Left kidney (tissue), 1 donor: ENCODE measurements at regions not wholly inside any gene's neighbourhood (a gene's known extent, or its start where the extent isn't known, plus 50 kb on each side); places are given as distances from the start of the nearest gene placed in this dataset.

Experiments used
- DNase-seq: peaks from one replicate; pipeline ENCODE4 v3.0.0-alpha.2; 2013

DNA sequence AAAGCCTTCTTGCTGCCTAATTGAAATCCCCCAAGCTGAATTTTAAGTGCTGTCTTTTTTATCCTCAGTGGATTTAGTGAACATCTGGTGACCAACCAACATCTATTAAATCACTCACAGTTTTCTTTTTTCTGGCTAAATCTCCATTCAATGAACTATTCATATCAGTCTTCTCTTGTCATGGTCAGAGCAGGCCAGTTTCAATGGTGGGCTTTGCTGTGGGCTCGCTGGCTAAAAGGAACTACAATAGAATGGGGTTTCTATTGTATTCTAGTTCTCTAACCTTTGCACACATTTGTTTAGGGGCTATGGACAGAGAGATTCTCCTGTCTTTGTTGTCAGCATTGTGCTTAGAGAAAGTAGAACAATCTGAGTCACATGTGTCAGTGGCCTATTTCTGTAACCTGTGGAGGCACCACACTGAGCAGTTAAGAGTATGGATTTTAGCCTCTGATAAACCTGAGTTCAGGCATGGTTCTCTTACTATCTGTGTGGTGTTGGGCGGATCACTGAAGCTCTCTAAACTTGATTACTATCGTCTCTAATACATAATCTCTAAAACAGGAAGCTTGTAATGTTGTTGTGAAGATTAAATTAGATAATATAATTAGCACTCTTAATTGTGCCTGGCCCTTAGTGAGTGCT, 94.2 kb upstream of the CADM1 start:
- DNase-seq: no peak

DNA sequence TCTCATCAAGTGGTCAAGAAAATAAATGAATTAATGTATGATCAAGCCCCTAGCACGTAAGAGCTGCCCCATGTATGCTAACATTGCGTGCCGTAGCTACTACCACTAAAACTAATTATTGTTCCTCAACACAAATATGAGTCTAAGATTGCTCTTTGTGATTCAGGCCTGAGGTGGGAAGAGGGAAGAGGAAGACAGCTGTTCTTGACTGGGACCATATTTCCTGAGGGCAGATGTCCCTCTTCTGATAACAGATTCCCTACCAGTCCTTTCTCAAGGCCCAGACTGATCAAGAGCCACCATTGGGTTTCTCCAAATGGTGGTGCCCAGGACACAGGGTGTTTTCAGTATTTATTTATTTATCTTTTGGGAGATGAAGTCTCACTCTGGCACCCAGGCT, 87.2 kb upstream of the CADM1 start:
- DNase-seq: no peak

DNA sequence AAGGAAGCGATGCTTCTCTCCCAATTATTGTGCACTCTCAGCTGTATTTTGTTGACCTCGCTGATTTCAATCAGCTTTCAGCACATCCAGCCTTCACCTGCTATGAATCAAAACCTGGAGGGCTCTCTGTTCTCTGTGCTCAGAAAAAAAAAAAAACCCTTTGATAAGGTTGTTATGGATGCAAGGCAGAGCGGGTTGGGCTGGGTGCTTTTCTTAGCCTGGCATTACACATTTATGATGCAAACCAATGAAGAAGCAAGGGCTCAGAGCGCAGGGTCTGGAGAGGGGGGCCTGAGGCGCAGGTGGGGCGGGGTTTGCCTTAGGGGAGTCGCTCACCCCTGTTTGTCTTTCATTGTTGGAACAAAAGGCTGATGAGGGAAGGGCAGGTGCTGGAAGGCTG, 86.0 kb upstream of the CADM1 start:
- no peak for DNase-seq

DNA sequence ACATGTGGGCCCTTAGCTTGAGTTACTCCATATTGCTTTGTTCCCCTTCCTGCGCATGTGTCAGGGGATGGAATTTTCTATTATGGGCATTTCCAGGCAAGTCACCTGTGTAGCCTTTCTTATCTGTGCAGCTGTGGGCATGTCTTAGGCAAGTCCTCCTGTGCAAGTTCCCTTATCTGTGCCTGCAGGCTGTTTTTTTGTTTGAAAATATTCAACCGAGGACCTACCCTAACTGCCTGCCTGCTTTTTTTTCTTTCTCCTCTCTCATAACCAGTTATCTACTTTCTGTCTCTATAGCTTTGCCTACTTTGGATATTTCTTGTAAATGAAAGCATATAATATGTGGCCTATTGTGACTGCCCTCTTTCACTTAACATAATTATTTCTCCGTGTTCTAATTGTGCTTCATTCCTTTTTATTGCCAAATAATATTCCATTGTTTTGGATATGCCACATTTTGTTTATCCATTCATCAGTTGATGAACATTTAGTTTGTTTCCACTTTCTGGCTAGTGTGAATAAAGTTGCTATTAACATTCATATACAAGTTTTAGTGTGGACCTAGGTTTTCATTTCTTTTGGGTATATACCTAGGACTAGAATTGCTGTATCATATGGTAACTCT, 83.6 kb upstream of the CADM1 start:
- DNase-seq: no peak

DNA sequence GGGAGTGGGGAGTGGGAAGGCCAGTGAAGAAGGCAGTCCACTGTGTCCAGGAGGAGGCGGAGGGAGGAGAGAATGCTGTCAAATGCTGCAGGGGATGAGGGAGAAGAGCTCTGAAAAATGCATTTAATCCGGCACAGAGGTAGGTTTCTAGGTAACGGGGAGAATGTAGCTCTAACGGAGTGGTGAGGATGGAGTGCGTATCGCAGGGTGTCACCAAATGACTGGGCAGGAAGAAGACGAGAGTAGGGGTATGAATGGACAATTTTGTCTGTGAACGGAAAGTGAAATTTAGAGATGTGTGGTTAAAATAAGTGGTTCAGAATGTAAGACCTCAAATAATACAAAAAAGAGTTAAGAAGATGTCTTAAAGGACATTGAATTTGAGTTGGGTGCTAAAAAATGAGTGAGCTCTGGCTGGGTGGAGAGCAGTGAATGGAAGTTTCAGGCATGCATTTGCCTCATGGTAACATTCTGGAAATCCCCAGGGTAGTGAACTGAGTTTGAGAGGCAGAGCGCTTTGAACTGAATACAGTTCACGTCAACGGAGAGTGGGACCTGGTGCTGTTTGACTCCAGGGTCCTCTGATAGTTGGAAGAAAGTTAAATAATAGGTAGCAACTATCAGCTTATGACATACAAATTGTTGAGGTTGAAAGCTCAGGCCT, 81.3 kb upstream of the CADM1 start:
- DNase-seq: no peak

DNA sequence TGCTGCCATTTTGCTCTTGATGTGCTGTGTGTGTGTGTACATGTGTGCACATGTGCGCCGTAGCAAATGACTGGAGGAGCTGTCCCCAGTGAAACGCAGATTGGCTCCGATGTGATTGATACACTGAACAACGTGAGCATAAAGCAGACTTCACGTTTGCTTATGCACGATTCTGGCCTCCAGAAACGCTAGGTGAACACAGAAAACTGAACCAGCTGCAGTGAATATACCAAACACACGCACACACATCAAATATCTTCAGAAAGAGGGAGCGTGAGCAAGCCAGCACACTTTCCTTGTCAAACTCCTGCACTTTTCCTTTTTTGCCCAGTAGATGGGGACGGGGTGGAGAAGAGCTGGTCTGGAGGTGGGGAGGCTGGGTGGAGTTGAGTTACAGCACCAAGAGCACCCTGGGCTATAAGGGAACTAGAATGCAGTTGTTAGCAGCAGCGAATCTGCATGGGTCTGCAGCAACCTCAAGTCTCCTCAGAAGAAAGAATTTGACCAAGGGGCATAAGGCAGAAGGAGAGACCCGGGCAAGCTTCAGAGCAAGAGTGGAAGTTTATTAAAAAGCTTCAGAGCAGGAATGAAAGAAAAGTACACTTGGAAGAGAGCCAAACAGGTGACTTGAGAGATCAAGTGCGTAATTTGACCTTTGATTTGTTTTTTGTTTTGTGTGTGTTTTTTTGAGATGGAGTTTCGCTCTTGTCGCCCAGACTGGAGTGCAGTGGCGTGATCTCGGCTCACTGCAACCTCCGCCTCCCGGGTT, 77.8 kb upstream of the CADM1 start:
- no peak for DNase-seq

DNA sequence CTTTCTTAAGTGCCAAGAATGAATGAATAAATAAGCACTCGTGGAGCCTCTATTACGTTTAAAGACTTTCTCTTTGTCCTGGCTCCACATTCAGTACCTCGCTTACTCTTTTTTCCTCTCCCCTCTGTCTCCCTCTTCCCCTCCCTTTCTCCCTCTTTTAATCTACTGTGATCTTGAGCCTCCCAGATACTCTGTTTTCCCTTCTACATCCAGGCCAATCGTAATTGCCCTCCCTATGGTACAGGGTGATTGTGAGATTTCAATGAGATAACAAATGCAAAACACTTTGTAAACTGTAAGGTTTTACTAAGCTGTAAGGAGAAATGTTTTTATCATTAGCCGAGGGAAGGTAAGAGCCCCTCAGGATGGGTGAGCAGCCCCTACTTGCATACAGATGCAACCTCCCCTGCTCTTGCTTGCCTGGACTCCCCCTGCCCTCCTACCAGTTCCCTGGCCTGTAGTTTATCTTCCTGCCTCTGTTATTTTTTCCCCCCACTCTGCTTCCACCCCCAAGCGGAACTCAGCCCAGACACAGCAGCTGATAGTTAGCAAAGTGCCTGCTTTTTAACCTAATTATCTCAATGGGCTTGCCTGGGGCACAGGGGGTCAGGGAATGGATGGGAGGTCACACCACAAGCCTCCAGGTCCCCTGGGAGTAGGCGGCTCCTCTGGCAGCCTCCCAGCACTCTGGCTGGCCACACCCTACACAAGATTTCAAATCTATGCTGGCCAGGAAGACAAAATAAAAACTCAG, 76.9 kb upstream of the CADM1 start:
- DNase-seq: no peak

DNA sequence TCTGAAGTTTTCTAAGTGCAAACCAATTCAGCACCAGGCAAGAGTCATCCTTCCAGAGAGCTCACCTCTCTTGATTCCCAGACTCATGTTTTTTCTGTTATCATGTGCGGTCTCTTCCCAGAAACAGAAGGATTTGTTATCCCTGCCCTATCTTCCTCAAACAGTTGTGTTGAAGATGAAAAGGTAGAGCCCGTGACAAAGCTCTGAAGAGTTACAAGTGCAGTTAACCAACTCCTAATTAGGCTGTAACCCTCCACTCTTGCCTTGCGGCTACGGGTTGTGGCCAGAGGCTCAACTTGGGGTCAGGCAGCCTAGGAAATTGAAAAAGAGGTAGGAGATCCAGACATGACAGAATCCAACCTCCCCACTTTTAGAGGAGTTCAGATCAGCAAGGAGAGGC, 76.2 kb upstream of the CADM1 start:
- DNase-seq: no peak

DNA sequence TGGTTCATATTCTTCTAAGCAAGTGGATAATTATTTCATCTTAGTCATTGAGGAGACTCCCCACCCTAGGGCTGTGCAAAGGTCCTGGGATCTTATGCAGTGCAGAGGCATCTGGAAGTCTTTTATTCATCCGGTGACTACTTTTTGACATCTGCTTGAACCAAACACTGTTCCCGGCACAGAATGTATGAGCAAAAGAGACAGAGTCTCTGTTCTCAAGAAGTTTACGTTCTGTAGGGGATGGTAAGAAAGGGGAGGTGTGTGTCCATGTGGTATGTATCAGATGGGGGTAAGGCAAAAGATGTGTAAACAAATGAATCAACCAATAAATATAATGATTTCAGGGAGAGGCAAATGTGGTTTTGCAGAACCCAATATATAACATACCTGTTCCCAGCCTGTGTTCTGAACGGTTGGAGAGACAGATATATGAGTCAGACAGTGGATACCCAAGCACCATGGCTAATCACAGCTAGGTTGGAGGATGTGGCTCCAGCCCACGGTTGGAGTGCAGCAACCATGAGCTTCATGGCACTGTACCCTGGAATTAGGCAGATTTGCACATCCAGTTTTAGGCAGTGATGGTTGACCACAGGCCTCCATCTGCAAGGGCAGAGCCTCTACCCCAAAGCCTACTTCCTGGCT, 75.1 kb upstream of the CADM1 start:
- no peak for DNase-seq

DNA sequence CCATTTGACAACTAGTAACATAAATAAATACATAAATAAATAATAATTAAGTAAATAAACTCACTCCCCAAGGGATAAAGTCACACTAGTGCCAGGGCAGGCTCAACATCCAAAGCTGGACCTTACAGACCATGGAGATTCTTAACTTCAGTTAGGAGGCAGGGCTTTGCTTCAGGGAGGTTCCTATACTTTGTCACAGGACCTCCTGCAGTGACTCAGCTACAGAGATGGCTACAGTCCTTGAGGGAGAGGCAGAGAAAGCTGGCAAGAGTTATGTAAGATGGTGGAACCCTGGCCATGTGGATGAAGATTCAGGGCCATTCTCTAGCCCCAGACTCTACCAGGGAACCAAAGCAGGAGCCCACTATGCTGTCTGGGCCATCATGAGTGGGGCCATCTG, 74.1 kb upstream of the CADM1 start:
- DNase-seq: no peak

DNA sequence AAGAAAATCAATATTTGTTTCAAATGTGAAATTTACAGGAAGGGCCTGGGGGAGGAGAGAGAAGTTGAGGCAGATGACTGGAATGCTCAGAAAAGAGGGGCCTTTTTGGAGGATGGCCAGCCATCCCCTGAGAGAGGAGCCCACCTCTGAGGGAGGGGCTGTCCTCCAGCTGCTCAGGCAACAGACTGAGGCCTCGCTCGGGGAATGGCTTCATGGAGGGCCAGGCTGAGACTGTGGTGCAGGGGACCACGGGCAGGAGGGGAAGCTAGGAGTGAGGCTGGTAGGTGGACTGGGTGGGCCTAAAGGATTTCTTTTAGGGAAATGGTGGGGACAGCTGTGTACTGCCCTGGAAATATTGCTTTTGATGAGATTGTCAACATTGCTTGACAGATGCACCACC, 73.5 kb upstream of the CADM1 start:
- no peak for DNase-seq

DNA sequence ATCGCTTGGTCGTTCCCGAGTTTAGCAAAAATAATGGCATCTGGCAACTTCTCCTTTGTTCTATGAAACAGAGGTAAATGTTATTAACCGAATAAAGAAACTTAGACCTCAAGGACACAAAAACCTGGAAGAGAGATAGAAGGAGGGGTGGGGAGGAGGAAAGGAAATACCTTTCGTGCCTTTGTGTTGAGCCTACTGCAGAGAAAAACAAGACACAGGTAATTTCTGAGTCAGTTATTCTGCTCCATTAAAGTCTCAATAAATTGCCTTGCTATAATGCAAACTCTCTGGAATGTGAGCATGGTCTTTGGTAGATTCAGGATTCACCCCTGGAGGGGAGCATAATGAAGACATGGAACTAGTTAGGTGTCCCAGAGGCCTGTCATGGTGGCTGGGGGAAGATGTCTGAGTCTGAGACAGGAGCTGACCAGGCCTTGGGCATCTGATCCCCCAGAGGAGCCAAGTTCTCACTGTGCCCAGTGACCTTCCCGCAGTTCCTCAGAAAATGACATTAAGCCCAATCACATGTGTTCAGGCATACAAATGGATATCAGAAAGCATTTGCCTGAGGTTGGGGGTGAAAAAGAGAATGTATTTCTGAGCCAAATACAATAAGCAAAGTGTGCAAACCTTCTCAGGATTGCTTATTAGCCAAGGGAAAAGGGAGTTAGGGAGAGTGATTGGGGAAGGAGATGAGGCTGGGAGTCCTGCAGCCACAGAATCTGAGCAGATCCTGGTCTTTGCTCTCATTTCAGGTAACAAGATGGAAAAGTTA, 72.6 kb upstream of the CADM1 start:
- DNase-seq: no peak

DNA sequence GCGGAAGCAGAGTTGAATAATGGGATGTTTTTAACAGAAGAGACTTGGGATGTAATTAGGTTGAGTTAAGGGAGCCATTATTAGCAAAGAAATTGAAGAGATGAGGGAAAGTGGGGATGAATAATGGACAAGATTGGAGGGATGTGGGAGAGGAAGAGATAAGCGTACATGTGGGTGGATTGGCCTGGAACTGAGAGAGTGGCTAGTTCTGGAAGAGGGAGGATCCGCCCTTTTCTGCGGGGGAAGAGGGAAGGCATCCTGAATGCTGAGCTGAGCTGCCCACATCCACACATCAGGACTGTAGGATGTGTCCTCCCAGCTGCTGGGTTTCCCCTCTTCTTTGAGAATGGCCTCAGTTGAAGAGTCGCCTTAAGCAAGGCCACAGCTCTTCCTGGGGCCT, 68.3 kb upstream of the CADM1 start:
- DNase-seq: no peak

DNA sequence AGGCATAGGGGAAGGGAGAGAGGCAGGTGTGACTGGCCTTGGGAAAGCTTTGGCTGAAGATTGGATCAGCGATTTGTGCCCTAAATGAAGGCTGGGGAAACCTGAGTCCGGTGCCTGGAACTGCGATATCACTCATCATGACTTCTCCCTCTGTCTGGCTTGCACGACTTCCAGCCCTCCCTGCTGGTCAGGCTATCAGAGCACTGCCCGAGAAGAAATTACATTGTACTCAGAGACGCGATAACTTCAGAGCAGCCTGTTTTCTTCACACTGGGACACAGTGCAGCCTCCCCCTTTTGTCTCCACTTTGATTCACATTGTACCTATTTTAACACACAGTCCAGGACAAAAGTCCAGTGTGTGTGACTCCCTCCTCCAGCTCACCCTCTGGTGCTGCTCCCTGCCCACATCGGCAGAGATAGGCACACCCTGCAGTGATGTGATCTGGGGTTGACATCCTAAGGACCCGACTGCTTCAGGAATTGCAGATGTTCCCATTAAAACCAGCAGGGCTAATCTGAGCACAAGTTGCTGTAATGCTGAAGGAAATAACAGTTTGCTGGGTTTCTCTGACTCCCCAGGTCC, 62.1 kb upstream of the CADM1 start:
- no peak for DNase-seq

DNA sequence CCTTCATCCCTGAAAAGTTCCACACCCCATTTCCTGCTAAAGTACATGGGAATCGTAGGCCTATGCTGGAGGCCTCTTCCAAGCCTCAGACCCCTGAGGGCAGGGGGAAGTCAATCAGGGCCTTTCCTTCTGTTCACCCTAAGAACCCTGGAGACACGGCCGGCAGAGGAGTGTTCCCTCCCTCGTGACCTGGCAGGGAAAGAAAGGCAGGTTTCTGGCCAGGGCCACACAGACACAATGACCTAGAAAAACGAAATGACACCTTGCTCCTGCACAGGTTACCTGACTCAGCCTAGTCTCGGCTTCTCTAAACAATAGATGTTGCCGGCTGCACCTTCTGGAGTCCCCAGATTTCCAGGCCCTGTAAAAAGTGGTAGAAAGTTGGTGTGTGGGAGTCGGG, 60.6 kb upstream of the CADM1 start:
- no peak for DNase-seq

DNA sequence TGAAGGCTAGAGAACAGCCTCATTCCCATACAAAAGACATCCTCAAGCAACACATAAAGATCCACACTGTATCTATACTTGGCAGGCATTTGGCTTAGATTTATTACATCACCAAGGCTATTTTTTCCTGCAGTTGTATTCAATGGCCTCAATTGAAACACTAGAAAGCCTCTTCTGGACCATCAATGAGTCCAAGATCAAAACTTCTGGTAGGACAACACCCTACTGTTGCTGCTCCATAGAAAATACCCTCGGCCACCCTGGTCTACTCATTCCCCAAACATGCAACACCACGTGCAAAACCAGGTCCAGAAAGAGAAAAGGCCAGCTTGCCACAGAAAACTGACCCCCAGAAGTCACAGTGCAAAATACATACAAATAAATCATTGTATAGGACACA, 56.9 kb upstream of the CADM1 start:
- no peak for DNase-seq

DNA sequence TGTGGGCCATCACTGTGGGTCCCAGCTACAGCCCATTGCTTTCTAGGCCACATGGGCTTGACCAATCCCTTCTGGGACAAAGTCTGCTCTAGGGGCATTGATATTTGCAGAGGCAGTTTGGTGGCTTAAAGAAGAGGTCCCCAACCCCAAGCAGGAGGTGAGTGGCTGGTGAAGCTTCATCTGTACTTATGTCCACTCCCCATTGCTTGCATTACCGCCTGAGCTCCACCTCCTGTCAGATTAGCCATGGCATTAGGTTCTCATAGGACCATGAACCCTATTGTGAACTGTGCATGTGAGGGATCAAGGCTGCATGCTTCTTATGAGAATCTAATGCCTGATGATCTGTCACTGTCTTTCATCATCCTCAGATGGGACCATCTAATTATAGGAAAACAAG, 54.4 kb upstream of the CADM1 start:
- DNase-seq: no peak

DNA sequence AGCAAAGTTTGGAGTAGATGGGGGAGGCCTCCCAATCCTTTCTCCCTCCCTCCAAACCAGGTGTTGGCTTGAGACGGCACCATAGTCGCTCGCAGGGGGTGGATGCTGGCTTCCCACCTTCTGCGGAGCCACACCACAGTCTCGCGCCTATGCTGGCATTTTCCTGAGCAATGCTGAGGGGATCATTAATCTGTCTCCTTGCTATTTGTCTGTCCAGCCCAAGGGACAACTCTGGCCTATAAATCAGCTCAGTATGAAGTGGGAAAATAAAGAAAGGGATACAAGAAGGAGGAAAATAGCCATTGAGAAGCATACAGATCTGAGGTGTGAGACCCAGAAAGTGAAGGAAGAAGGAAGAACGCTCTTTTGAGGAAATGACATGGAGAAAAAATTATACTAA, 53.5 kb upstream of the CADM1 start:
- DNase-seq: no peak

DNA sequence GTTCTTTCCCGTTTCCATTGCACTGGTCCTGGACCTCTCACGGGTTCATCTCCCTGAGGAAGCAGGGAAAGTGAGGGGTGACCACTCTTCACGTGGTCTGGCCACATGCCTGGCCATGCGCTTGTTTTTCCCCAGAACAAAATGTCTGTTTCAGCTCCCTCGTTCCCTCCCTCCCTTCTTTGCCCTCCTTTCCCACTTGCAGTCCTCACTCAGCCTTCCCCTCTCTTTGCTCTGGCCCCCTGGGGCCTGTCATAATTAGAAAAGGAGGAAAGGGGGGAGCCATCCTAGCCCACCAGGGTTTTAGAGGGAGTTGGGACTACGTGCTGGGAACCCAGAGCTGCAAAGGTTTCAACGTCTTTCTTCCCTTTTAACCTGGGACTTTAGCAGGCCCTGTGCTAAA, 52.8 kb upstream of the CADM1 start:
- no peak for DNase-seq

DNA sequence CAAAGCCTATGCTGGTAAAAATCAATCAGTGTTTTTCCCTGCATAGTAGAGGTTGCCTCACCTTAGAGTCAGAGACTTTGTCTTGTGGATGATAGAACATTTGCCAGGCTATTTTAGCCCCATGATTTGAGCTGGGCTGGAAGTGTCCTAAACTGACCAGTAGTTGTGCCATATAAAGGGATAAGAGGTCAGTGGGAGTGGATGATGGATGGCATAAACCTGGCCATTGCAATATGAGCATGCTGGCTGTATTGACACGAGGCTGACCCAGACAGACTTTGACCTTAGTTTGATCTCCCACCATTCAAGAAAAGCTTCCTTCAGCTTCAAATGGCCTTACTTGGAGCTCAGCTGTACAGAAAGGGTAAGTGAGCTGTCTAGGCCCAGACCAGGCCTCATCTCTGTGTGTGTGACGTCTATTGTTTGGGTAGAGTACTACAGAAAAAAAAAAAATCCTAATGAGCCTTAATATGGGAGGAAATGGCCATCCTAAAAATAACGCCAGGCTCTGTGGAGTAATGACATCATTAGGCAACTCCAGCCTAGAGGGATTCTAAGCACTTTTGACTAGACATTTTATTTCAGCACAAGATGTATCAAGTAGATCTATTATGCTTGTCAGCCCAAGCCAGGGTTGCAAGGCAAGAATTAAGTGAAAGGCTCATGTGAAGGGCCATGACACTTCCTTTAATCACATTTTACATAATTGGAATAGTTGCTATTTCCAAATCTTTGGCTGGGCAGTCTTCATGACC, 51.3 kb upstream of the CADM1 start:
- DNase-seq: no peak
